NB4 (cell line): ENCODE measurements at regions not wholly inside any gene's neighbourhood (a gene's known extent, or its start where the extent isn't known, plus 50 kb on each side); places are given as distances from the start of the nearest gene placed in this dataset.
A peak's percentile ranks its signal among the peaks of the same experiment; 100 is the strongest.

ENCODE experiments used
- DNase-seq: peaks from one replicate; pipeline ENCODE4 v3.0.0; 2010; ENCODE audit warnings: low read depth
- H3K4me3 ChIP-seq: one replicate; pipeline ENCODE4 v1.5.1; 2011; ENCODE audit warnings: mild to moderate bottlenecking, low read depth, low read length, moderate library complexity
- MYC ChIP-seq: IDR thresholded peaks from 2 replicates; pipeline ENCODE4 v1.6.1; 2011; ENCODE audit warnings: low read depth, low read length
- POLR2A ChIP-seq: IDR thresholded peaks from 2 replicates; pipeline ENCODE4 v1.6.1; 2011; ENCODE audit warnings: mild to moderate bottlenecking; ENCODE audit not compliant: insufficient read length; ENCODE audit errors: extremely low read depth
- TF ChIP-seq, protein P1 (sequence below): IDR thresholded peaks from one replicate; pipeline ENCODE4 v1.5.1; 2012; ENCODE audit warnings: low read depth, low read length
- TF ChIP-seq, protein P2 (sequence below): IDR thresholded peaks from 2 replicates; pipeline ENCODE4 v1.6.1; 2011; ENCODE audit warnings: low read depth, low read length

DNA sequence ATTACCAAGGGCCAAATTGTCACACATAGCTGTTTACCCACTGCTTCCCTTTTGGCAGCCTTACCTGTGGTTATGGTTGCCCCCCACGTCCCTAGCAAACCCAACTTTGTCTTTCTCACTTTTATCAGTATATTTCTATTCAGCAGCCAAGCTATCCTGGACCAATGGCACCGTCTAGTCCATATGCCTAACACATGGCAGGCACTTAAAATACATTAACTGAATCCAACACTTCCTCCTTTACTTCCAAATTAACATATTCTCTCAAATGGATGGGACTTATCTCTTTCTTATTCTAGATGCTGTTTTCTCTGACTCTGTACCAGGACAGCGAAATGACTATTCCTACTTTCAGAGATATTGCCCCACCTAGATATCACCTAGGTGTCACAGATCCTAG, 50.9 kb upstream of the SLC44A1 start:
- TF ChIP-seq, protein P1, sequence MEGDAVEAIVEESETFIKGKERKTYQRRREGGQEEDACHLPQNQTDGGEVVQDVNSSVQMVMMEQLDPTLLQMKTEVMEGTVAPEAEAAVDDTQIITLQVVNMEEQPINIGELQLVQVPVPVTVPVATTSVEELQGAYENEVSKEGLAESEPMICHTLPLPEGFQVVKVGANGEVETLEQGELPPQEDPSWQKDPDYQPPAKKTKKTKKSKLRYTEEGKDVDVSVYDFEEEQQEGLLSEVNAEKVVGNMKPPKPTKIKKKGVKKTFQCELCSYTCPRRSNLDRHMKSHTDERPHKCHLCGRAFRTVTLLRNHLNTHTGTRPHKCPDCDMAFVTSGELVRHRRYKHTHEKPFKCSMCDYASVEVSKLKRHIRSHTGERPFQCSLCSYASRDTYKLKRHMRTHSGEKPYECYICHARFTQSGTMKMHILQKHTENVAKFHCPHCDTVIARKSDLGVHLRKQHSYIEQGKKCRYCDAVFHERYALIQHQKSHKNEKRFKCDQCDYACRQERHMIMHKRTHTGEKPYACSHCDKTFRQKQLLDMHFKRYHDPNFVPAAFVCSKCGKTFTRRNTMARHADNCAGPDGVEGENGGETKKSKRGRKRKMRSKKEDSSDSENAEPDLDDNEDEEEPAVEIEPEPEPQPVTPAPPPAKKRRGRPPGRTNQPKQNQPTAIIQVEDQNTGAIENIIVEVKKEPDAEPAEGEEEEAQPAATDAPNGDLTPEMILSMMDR = no peak
- peak; percentile 56 for TF ChIP-seq MYC
- TF ChIP-seq, protein P2, sequence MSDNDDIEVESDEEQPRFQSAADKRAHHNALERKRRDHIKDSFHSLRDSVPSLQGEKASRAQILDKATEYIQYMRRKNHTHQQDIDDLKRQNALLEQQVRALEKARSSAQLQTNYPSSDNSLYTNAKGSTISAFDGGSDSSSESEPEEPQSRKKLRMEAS = peak; percentile 82
- no peak for TF ChIP-seq POLR2A
- DNase-seq = peak; percentile 58
- H3K4me3 ChIP-seq = no peak overlapping the region

DNA sequence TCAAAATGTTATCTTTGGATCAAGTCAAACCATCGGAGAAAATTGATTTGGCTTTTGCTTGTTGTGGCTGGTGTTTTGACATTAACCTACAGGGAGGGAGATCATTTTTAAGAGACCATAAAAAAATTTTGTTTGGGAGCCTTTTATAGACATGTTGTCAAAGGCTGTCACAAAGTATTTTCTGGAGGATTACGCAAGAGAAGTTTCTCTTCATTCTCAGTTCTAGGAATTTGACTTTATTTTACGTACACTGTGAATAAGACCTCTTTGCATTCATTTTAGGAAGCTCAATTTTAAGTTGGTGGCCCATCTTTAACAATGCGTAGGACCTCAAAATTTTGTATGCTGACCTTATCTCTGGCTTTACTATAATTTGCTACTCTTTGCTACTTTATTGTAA, 50.2 kb upstream of the SLC44A1 start:
- TF ChIP-seq, protein P2 = no peak
- no peak for TF ChIP-seq POLR2A
- DNase-seq = peak; percentile 51

More for the DNA sequence above, 50.2 kb upstream of the SLC44A1 start:
- no peak overlapping the region for H3K4me3 ChIP-seq
